MCF 10A (cell line): ENCODE measurements at regions not wholly inside any gene's neighbourhood (a gene's known extent, or its start where the extent isn't known, plus 50 kb on each side); places are given as distances from the start of the nearest gene placed in this dataset.
"Not testable (repeated sequence)": the region's sequence is repeated elsewhere in the genome, so short reads cannot be mapped to it uniquely, and the experiment has no call there.

ENCODE experiments used
- BruUV-seq: library from RNA; stranded (reverse); fragments of 400-500 nt; replicated peaks from 2 replicates; lab custom pipeline; 2021; lab: Mats Ljungman, UMichigan
- CTCF ChIA-PET: fragments of 300-600 bp; sonication (Branson Sonifier 250); formaldehyde crosslinking; extraction: SDS; loops from one replicate; lab custom pipeline; 2021; ENCODE audit warnings: antibody characterized with exemption, inconsistent platforms; lab: Yijun Ruan, JAX
- POLR2A ChIA-PET: fragments of 300-600, 350-650 bp; sonication (Branson Sonifier 250); formaldehyde crosslinking; extraction: SDS; loops from one replicate; lab custom pipeline; 2020; ENCODE audit warnings: antibody characterized with exemption, inconsistent platforms; lab: Yijun Ruan, JAX
- DNase-seq: peaks from one replicate; pipeline ENCODE4 v3.0.0-alpha.2; 2018; ENCODE audit not compliant: unreplicated experiment
- H3K27ac Mint-ChIP-seq: one replicate; pipeline ENCODE4 v1.8.0; 2022; ENCODE audit warnings: mild to moderate bottlenecking, low read depth, mixed read lengths; ENCODE audit not compliant: unreplicated experiment
- H3K27me3 Mint-ChIP-seq: one replicate; pipeline ENCODE4 v1.8.0; 2022; ENCODE audit warnings: mixed read lengths; ENCODE audit not compliant: insufficient read depth, unreplicated experiment
- H3K36me3 Mint-ChIP-seq: one replicate; pipeline ENCODE4 v1.8.0; 2022; ENCODE audit warnings: mild to moderate bottlenecking, moderate library complexity, mixed read lengths; ENCODE audit not compliant: insufficient read depth, unreplicated experiment
- H3K4me1 Mint-ChIP-seq: one replicate; pipeline ENCODE4 v1.8.0; 2022; ENCODE audit warnings: mixed read lengths; ENCODE audit not compliant: insufficient read depth, unreplicated experiment
- H3K4me3 Mint-ChIP-seq: one replicate; pipeline ENCODE4 v1.8.0; 2022; ENCODE audit warnings: mild to moderate bottlenecking, moderate library complexity, mixed read lengths; ENCODE audit not compliant: unreplicated experiment
- H3K9me3 Mint-ChIP-seq: one replicate; pipeline ENCODE4 v1.8.0; 2022; ENCODE audit warnings: mixed read lengths; ENCODE audit not compliant: unreplicated experiment
- intact Hi-C: fragments of 100-400 bp; cut with micrococcal nuclease; formaldehyde crosslinking; loops from 2 replicates; pipeline ENCODE4 v1.14.1; 2022
- TF ChIP-seq, protein P1 (sequence below): fragments of 200-600 bp; IDR thresholded peaks from one replicate; pipeline ENCODE4 v1.8.0; 2022; ENCODE audit warnings: antibody characterized with exemption, mild to moderate bottlenecking; ENCODE audit not compliant: unreplicated experiment

DNA sequence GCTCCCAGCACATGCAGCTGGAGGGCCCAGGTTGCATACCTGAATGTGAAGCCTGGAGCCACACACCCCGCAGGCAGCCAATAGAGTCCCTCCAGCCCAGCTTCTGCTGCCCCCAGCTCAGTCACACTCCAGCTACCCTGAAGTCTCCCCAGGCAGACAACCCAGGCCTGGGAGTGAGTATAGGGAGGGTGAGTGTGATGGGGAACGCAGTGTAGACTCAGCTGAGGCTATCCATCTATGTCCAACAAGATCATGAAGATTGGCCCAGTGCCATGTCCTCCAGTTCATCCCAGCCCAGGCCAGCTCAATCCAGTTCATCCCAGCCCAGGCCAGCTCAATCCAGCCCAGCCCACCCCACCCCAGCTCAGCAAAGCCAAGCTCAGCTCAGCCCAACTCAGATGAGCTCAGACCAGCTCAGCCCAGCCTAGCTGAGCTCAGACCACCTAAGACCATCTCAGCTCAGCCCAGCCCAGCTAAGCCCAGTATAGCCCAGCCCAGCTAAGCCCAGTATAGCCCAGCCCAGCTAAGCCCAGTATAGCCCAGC is 330.4 kb downstream of the TMEM121 start:
- TF ChIP-seq, protein P1, sequence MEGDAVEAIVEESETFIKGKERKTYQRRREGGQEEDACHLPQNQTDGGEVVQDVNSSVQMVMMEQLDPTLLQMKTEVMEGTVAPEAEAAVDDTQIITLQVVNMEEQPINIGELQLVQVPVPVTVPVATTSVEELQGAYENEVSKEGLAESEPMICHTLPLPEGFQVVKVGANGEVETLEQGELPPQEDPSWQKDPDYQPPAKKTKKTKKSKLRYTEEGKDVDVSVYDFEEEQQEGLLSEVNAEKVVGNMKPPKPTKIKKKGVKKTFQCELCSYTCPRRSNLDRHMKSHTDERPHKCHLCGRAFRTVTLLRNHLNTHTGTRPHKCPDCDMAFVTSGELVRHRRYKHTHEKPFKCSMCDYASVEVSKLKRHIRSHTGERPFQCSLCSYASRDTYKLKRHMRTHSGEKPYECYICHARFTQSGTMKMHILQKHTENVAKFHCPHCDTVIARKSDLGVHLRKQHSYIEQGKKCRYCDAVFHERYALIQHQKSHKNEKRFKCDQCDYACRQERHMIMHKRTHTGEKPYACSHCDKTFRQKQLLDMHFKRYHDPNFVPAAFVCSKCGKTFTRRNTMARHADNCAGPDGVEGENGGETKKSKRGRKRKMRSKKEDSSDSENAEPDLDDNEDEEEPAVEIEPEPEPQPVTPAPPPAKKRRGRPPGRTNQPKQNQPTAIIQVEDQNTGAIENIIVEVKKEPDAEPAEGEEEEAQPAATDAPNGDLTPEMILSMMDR = no peak
- intact Hi-C loops = no loop called here
- Mint-ChIP-seq H3K9me3 (peaks cover 9% of the 10 kb centered on the region), H3K36me3 (peaks cover 13% of the 10 kb centered on the region), H3K27me3 (no peaks in the 10 kb centered on the region), H3K27ac (no peak overlapping the region), H3K4me3 (no peak overlapping the region), H3K4me1 (no peaks in the 10 kb centered on the region)
- DNase-seq = no peak
- ChIA-PET POLR2A (no interaction called here), CTCF (interaction anchor here (0.6 kb wide), 1 partner anchor 22 kb away, joined by 3 read pairs; no protein-coding TSS in a partner anchor)
- no TSS peak for BruUV-seq

DNA sequence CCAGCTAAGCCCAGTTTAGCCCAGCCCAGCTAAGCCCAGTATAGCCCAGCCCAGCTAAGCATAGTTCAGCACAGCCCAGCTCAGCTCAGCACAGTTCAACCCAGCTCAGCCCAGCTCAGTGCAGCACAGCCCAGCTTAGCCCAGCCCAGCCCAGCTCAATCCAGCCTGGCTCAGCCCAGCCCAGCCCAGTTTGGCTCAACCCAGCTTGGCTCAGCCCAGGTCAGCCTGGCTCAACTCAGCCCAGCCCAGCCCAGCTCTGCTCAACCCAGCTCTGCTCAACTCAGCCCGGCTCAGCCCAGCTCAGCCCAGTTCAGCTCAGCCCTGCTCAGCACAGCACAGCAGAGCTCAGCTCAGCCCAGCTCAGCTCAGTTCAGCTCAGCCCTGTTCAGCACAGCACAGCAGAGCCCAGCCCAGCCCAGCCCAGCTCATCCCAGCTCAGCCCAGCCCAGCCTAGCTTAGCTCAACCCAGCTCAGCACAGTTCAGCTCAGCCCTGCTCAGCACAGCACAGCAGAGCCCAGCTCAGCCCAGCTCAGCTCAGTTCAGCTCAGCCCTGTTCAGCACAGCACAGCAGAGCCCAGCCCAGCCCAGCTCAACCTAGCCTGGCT is 330.9 kb downstream of the TMEM121 start:
- no peak overlapping the region for H3K4me3 Mint-ChIP-seq
- BruUV-seq = no TSS peak
- TF ChIP-seq, protein P1 = no peak
- no peak overlapping the region for H3K27ac Mint-ChIP-seq
- ChIA-PET CTCF (interaction anchor here (0.6 kb wide), 1 partner anchor 23 kb away, joined by 3 read pairs; no protein-coding TSS in a partner anchor), POLR2A (no interaction called here)
- H3K27me3 Mint-ChIP-seq = no peaks in the 10 kb centered on the region
- no peak for DNase-seq
- no peaks in the 10 kb centered on the region for H3K4me1 Mint-ChIP-seq
- H3K36me3 Mint-ChIP-seq = peaks cover 13% of the 10 kb centered on the region
- peaks cover 9% of the 10 kb centered on the region for H3K9me3 Mint-ChIP-seq
- intact Hi-C loops = no loop called here

DNA sequence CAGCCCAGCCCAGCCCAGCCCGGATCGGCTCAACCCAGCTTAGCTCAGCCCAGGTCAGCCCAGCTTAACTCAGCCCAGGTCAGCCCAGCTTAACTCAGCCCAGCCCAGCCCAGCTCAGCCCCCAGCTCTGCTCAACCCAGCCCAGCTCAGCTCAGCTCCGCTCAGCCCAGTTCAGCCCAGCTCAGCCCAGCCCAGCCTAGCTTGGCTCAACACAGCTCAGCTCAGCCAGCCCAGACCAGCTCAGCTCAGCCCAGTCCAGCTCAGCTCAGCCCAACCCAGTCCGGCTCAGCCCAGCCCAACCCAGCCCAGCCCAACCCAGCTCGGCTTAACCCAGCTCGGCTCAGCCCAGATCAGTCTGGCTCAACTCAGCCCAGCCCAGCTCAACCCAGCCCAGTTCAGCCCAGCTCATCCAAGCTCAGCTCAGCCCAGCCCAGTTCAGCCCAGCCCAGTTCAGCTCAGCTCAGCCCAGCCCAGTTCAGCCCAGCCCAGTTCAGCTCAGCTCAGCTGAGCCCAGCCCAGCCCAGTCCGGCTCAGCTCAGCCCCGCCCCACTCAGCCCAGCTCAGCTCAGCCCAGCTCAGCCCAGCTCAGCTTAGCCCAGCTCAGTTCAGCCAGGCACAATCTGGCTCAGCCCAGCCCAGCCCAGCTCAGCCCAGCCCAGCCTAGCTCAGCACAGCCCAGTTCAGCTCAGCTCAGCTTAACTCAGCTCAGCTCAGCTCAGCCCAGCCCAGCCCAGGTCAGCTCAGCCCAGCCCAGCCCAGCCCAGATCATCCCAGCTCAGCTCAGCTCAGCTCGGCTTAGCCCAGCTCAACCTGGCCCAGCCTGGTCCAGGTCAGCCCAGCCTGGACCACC is 331.7 kb downstream of the TMEM121 start:
- H3K27me3 Mint-ChIP-seq = no peaks in the 10 kb centered on the region
- CTCF ChIA-PET = no interaction called here
- H3K27ac Mint-ChIP-seq = no peak overlapping the region
- no peak for DNase-seq
- peaks cover 9% of the 10 kb centered on the region for H3K9me3 Mint-ChIP-seq
- no peaks in the 10 kb centered on the region for H3K4me1 Mint-ChIP-seq
- H3K4me3 Mint-ChIP-seq = no peak overlapping the region
- intact Hi-C loops = no loop called here
- peaks cover 13% of the 10 kb centered on the region for H3K36me3 Mint-ChIP-seq
- no TSS peak for BruUV-seq
- TF ChIP-seq, protein P1 = no peak
- POLR2A ChIA-PET = no interaction called here

DNA sequence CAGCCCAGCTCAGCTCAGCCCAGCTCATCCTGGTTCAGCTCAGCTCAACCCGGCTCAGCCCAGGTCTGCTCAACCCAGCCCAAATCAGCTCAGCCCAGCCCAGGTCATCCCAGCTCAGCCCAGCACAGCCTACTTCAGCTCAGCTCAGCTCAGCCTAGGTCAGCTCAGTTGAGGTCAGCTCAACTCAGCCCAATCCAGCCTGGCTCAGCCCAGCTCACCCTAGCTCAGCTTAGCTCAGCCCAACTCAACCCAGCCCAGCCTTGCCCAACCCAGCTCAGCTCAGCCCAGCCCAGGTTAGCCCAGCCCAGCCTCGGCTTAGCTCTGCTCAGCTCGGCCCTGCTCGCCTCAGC is 332.3 kb downstream of the TMEM121 start:
- BruUV-seq = no TSS peak
- ChIA-PET CTCF (no interaction called here), POLR2A (no interaction called here)
- intact Hi-C loops = no loop called here
- Mint-ChIP-seq H3K9me3 (peaks cover 3% of the 10 kb centered on the region), H3K4me3 (no peak overlapping the region), H3K27me3 (no peaks in the 10 kb centered on the region), H3K27ac (no peak overlapping the region), H3K4me1 (no peaks in the 10 kb centered on the region), H3K36me3 (peaks cover 13% of the 10 kb centered on the region)
- no peak for DNase-seq
- TF ChIP-seq, protein P1 = no peak

DNA sequence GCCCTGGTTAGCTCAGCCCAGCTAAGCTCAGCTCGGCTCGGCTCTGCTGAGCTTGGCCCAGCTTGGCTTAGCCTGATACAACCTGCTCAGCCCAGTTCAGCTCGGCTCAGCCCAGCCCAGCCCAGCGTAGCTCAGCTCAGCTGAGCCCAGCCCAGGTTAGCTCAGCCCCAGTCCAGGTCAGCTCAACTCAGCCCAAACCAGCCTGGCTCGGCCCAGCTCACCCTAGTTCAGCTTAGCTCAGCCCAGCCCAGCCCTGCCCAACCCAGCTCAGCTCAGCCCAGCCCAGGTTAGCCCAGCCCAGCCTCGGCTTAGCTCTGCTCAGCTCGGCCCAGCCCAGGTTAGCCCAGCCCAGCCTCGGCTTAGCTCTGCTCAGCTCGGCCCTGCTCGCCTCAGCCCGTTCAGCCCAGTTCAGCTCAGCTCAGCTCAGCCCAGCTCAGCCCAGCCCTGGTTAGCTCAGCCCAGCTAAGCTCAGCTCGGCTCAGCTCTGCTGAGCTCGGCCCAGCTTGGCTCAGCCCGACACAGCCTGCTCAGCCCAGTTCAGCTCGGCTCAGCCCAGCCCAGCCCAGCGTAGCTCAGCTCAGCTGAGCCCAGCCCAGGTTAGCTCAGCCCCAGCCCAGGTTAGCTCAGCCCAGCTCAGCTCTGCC is 332.8 kb downstream of the TMEM121 start:
- POLR2A ChIA-PET, H3K27me3 Mint-ChIP-seq: not testable (repeated sequence)
- CTCF ChIA-PET = interaction anchor here (0.6 kb wide), 1 partner anchor 270 kb away, joined by 4 read pairs; no protein-coding TSS in a partner anchor

More for the DNA sequence above, 332.8 kb downstream of the TMEM121 start:
- H3K27ac Mint-ChIP-seq, BruUV-seq, H3K4me1 Mint-ChIP-seq, intact Hi-C loops, H3K9me3 Mint-ChIP-seq, H3K4me3 Mint-ChIP-seq, DNase-seq: not testable (repeated sequence)
- peaks cover 13% of the 10 kb centered on the region for H3K36me3 Mint-ChIP-seq
